ENCODE measurements at regions not wholly inside any gene's neighbourhood (a gene's known extent, or its start where the extent isn't known, plus 50 kb on each side); places are given as distances from the start of the nearest gene placed in this dataset.

GRCh38 chr22:34354071-34354817 lies 434.0 kb upstream of the LARGE1 start:
- no peak overlapping the region for H3K4me3 ChIP-seq (ENCODE audit: low read depth, low read length)
- TF ChIP-seq CTCF (IDR thresholded peaks at IDR 0.05; ENCODE audit: borderline replicate concordance, insufficient read depth, low read depth, low read length): no peak

GRCh38 chr22:34356481-34356880 lies 436.2 kb upstream of the LARGE1 start:
- no peak overlapping the region for H3K4me3 ChIP-seq (ENCODE audit: low read depth, low read length)
- no peak for TF ChIP-seq CTCF (IDR thresholded peaks at IDR 0.05; ENCODE audit: borderline replicate concordance, insufficient read depth, low read depth, low read length)

GRCh38 chr22:34370711-34371110 lies 450.4 kb upstream of the LARGE1 start:
- TF ChIP-seq CTCF (IDR thresholded peaks at IDR 0.05; ENCODE audit: borderline replicate concordance, insufficient read depth, low read depth, low read length): no peak

GRCh38 chr22:34379825-34380224 lies 459.5 kb upstream of the LARGE1 start:
- no peak for TF ChIP-seq CTCF (IDR thresholded peaks at IDR 0.05; ENCODE audit: borderline replicate concordance, insufficient read depth, low read depth, low read length)
- no peak overlapping the region for H3K4me3 ChIP-seq (ENCODE audit: low read depth, low read length)

More at GRCh38 chr22:34370711-34371110, 450.4 kb upstream of the LARGE1 start:
- H3K4me3 ChIP-seq (ENCODE audit: low read depth, low read length): no peak overlapping the region

GRCh38 chr22:34380532-34380931 lies 460.3 kb upstream of the LARGE1 start:
- no peak for TF ChIP-seq CTCF (IDR thresholded peaks at IDR 0.05; ENCODE audit: borderline replicate concordance, insufficient read depth, low read depth, low read length)
- no peak overlapping the region for H3K4me3 ChIP-seq (ENCODE audit: low read depth, low read length)

GRCh38 chr22:34390400-34390799 lies 470.1 kb upstream of the LARGE1 start:
- TF ChIP-seq CTCF (IDR thresholded peaks at IDR 0.05; ENCODE audit: borderline replicate concordance, insufficient read depth, low read depth, low read length): no peak
- H3K4me3 ChIP-seq (ENCODE audit: low read depth, low read length): no peak overlapping the region

- TF ChIP-seq CTCF (IDR thresholded peaks at IDR 0.05; ENCODE audit: borderline replicate concordance, insufficient read depth, low read depth, low read length): no peak
- no peak overlapping the region for H3K4me3 ChIP-seq (ENCODE audit: low read depth, low read length)
These were observed 475.1 kb upstream of the LARGE1 start for GRCh38 chr22:34395370-34395769.

Measured in GM12875 (cell line).